Liver (tissue), 3 donors: ENCODE measurements at regions not wholly inside any gene's neighbourhood (a gene's known extent, or its start where the extent isn't known, plus 50 kb on each side); places are given as distances from the start of the nearest gene placed in this dataset.

Experiments
- SP1 ChIP-seq: IDR thresholded peaks from 2 replicates; pipeline ENCODE4 v1.6.1; 2018; ENCODE audit warnings: antibody characterized with exemption, mild to moderate bottlenecking
- TAF1 ChIP-seq: conservative IDR thresholded peaks from 2 replicates; pipeline ENCODE4 v1.6.1; 2016; ENCODE audit warnings: antibody characterized with exemption, mild to moderate bottlenecking
- TF ChIP-seq, protein P1 (sequence below): IDR thresholded peaks from 2 replicates; pipeline ENCODE4 v1.6.1; 2016; ENCODE audit warnings: antibody characterized with exemption
- TF ChIP-seq, protein P2 (sequence below): fragments of 150-350 bp; IDR thresholded peaks from 2 replicates; pipeline ENCODE4 v1.5.1; 2017; ENCODE audit warnings: improper control_type of control experiment, low read depth, low read length; ENCODE audit not compliant: missing input control
- donor health status: healthy.
- donor health status: healthy.

- TF ChIP-seq, protein P1, sequence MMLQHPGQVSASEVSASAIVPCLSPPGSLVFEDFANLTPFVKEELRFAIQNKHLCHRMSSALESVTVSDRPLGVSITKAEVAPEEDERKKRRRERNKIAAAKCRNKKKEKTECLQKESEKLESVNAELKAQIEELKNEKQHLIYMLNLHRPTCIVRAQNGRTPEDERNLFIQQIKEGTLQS: no peak
- TF ChIP-seq, protein P2, sequence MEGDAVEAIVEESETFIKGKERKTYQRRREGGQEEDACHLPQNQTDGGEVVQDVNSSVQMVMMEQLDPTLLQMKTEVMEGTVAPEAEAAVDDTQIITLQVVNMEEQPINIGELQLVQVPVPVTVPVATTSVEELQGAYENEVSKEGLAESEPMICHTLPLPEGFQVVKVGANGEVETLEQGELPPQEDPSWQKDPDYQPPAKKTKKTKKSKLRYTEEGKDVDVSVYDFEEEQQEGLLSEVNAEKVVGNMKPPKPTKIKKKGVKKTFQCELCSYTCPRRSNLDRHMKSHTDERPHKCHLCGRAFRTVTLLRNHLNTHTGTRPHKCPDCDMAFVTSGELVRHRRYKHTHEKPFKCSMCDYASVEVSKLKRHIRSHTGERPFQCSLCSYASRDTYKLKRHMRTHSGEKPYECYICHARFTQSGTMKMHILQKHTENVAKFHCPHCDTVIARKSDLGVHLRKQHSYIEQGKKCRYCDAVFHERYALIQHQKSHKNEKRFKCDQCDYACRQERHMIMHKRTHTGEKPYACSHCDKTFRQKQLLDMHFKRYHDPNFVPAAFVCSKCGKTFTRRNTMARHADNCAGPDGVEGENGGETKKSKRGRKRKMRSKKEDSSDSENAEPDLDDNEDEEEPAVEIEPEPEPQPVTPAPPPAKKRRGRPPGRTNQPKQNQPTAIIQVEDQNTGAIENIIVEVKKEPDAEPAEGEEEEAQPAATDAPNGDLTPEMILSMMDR: no peak
- TF ChIP-seq TAF1: no peak
- no peak for TF ChIP-seq SP1
Observed at GRCh38 chr3:127488141-127488672, 102.3 kb downstream of the TPRA1 start.
